ENCODE measurements at regions not wholly inside any gene's neighbourhood (a gene's known extent, or its start where the extent isn't known, plus 50 kb on each side); places are given as distances from the start of the nearest gene placed in this dataset.

GRCh38 chr6:88311561-88311960 lies 145.4 kb upstream of the CNR1 start:
- DNase-seq = no peak

DNA sequence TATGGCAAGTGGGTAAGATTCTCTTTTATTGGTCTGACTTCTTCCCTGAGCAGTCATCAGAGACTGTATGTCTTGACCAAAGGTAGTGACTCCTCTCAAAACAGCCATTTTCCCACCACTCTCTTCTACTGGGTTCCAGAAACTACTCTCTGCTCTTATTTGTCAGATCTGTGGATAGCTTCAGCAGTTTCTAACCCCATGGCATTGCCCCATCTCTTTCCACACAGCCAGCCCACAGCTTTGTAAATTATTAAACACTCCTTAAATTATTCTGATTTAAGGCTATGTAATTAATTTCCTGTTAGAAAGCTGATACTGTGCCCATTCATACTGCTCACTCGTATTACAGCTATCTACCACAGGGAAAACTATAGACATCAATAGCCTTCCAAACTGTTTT lies 138.4 kb upstream of the CNR1 start:
- no peak for DNase-seq

- DNase-seq = no peak
Observed at GRCh38 chr6:88302769-88303225, 136.7 kb upstream of the CNR1 start.

DNA sequence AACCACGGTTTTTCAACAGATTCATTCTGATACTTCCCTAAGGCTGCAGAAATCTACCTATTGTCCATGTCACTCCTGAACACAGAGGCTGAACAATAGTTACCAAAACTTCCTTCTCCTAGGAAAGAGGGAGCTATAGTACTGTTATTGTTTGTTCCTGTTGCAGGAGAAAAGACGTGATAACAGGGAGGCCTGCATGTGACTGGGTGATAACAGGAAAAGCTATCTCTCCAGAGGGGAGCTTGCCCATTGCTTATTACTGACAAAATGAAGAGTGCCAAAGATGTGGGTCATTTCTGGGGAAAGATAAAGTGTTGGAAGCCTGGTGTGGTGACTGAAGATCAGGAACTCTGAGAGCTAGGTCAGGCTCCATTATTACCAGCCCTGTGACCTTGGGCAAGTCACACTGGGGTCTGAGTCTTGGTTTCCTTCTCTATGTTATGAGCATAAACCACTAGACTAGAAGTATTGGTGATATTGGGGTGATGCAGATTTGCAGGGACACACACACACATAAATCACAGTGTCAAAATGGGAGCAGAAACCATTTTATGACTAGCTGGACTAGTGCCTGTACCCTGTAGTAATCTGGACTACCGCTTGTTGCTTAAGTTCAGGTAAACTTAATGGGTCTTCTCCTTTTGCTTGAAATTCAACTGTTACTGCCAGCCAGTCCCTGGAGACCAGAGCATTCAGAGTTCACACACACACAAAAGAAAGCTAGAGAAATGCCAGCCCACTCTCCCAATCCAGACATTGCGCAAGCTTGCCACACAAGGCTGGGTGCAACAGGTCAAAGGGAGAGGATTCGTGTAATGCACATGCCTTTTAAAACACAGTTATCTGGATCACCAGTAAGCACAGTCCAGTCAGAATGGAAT lies 136.0 kb upstream of the CNR1 start:
- no peak for DNase-seq

GRCh38 chr6:88301256-88301655 lies 135.1 kb upstream of the CNR1 start:
- DNase-seq = no peak

DNA sequence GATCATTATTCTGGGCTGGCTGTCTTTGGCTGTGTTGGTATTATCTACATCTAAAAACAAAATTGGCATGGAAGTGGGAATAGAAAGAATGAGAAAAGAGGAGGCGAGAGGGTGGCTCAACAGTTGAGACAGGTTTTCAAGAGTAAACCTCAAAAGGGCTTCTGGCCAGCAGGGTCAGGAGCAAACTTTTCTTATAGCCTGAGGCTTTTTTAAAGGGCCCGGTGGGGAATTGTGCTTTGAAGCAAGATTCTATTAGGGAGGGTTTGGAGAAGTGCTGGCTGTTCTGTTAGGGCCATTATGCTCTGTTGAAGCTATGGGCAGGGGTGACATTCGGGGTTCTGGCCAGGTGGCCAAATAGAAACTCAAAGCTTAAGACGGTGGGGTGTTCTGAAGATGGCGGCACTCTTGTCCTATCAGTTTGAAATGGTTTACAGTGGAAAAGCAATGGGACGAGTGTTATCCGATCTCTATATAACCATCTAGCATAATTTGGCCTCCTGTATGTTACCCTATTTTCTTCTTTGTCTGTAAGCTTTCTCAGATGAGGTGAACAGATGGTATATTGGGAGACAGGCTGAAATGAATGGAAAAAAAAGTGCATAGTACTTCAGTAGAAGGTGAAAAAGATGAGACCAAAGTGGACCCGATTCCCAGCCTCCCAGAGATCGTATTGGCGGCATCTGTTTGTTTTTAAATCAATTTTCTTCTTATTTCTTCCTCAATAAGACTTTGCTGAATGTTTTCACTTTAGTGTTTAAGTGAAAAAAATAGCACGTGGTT lies 132.1 kb upstream of the CNR1 start:
- no peak for DNase-seq

GRCh38 chr6:88296694-88297093 lies 130.5 kb upstream of the CNR1 start:
- no peak for DNase-seq

DNA sequence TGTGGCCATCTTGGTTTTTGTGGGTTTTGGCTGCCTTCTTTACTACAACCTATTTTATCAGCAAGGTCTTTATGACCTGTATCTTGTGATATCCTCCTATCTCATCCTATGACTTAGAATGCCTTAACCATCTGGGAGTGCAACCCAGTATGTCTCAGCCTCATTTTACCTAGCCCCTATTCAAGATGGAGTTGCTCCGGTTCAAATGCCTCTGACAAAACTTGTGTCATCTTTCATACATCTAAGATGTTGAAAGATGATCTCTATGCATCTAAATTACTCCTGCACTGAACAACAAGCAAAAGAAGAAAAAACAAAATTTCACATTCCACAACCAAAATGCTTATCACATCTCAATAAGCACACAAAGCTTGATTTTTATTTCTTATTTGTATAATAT lies 129.5 kb upstream of the CNR1 start:
- no peak for DNase-seq

GRCh38 chr6:88294702-88295101 lies 128.6 kb upstream of the CNR1 start:
- DNase-seq = no peak

DNA sequence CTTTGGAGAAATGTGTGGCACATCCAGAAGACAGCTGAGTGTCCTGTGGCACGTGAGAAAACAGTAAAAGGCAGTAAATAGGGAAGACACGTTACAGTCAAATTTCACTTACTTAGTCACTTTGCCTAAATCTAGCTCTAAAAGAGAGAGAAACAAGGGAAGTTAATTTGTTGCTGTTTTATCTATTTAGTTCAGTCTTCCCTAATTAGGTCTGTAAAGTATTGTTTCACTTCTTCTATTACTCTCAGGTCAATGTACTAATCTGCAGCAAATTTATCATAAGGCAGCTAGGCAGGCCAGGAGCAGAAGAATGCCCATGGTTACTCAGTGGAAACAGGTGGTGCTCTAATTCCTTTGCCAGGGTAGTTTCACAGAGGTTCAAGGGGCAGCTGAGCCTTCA lies 124.3 kb upstream of the CNR1 start:
- no peak for DNase-seq

DNA sequence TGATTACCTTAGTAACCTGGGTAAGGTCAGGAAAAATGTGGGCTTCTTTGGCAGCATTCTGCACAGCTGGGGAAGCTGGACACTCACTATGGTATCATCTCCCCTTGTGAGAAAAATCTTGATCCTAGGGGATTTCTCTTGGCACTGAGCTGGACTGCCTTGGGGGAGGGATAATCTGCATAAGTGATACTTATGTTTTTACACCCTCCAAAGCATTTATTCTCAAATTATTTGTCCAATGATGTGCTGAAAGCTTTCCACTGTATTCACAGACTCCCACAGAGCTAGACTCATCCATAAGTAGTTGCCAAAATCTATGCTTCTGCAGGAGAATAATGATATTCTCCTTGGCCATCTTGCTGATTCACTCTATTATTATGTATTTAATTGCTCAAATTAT lies 121.5 kb upstream of the CNR1 start:
- no peak for DNase-seq

- DNase-seq = no peak
Observed at GRCh38 chr6:88276331-88276730, 110.2 kb upstream of the CNR1 start.

DNA sequence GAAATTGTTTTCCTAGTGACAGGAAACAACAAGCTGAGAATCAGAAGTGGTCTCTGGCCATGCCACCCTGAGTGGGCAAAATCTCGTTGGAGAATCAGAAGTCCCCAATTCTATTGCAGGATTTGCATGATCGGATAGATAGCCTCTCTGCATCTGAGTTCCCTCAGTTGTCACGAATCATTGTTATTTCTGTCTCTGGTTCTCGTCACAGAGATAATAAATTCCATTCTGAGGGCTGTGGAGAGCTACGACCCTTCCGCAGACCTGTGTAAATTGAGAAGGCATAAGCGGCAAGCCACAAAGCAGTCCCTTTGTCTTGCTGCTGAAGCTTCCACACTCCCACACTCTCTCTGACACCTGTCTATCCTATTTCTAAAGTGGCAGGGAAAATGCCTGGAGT lies 102.4 kb upstream of the CNR1 start:
- DNase-seq = no peak

DNA sequence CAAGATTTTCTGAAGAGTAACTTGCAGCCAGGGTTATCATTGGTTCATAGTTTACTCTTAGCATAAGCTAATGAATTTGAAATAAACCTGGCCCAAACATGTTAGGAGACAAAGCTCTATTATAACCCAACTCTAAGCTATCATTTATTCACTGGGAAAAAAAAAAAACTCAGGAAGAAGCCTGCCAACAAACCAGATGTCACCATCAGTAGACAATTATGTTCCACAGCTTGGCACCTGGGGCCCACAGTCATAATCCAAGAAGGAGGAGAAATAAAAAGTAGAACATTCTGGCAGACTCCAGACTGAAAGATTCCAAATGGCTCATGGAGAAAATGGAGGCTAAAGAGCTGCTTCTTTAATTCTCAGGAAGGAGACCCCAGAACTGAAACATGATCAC lies 100.0 kb upstream of the CNR1 start:
- no peak for DNase-seq

DNA sequence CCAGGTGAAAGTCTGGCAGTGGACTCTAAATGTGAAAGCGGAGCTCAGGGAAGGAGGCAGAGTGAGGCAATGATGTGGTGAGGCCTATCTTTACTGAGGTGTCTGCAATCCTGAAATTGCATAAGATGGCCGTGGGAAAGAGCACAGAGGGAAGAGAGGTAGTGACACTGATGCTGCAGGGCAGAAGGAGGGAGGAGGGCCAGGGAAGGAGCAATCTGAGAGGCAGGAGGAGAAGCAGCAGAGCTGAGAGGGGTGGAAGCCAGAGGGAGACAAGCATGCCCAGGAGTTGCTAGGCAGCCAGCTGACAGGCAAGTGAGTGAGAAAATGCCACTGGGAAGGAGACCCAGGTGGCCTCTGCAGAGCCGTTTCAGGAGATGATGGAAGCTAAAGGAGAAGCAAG lies 97.4 kb upstream of the CNR1 start:
- DNase-seq = no peak

- no peak for DNase-seq
Observed at GRCh38 chr6:88262332-88262731, 96.2 kb upstream of the CNR1 start.

GRCh38 chr6:88251301-88251700 lies 85.2 kb upstream of the CNR1 start:
- DNase-seq = no peak

DNA sequence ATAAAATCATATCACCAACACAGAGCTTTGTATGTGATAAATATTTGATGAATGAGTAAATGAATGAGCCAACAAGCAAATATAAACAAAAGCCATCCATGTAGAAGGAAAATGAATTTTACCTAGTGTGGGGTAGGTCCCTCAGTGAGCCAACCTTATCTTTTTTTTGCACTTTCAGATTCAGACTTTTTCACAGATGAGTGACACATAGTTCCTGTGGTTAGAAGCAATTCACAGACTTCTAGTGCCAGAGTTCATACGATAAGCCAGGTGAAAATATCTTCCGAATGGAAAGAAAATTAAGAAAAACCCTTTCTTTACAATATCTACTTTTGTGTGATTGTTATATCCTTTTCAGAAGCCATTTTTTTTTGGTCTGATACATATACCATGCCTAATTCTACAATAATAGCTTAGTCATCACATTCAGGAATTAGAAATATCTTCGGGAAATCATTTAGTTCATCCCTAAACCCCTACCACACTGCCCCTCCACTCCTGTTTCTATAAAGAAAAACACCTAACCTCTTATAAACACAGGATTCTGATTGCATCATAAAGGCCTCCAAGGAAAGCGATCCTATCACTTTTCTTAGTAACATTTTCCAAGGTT lies 82.7 kb upstream of the CNR1 start:
- DNase-seq = no peak

DNA sequence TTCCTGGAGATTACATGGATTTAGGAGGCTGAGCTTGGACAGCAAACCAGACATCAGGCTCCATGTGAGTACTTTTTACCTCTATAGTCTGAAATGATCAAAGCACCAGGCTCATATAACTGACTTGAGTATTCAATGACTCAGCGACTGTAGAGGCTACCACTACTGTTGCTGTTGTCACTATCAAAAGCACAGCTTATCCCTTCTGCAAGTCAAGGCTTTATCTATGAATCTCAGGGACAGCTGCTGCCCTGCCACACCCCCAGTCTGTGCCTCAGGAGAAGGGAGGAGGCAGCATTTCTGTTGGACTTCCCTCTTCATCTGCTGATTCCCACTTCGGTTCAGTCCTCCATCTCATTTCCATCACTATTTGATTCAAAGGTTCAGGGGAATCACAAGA lies 80.5 kb upstream of the CNR1 start:
- no peak for DNase-seq

GRCh38 chr6:88244721-88245120 lies 78.6 kb upstream of the CNR1 start:
- DNase-seq = no peak

- DNase-seq = no peak
Observed at GRCh38 chr6:88238901-88239300, 72.8 kb upstream of the CNR1 start.

DNA sequence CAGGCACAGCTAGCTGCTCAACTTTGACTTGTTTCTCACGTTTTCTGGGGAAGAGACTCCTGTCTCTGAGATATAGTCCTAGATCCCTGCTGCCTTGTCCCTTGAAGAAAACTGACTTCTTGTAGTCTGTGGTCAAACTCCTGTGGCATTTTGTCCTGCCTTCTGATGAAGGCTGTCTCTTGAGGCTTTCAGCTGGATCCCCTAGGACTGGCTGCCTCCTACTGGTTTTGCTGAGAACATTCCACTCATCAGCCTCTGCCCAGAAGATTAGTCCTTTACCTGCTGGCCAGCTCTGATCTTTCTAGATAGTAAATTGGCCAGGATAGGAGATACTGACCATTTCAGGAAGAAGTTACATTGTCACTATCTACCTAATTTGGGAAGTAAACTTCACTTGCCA lies 71.9 kb upstream of the CNR1 start:
- no peak for DNase-seq

DNA sequence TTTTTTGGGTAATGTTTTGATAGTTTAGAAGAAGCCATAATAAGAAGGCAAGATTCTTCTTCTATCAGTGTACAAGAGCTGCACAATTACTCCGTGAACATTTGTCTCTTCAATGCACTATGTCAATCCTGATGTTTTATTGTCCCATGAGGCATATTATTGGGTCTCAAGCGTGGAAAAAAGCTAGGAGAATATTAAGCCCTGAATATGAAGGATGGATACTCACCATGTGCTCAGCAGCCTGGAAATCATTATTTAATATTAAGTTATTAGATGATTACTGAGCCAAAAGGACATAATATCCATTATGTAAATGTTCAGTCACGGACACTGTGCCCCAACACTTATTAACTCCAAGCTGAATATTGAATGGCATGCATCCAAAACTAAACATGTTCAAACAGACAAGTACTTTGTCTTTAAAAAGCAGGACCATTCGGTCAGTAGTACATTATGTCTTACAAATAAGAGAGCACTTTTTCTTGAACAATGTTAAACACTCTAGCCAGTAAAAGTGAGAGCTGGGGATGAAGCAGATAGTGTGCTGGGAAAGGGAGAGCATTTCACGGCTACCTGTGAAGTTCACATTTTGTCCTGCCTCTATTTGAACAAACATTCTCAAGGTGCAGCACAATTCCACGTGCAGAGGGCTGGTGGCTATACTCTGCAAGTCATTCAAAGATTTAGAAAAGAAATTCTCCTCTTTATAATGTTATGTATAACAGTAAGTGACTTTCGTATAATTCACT lies 70.6 kb upstream of the CNR1 start:
- no peak for DNase-seq

Data from right hindlimb (tissue), 1 donor.